DOHH2 (cell line): ENCODE measurements at regions not wholly inside any gene's neighbourhood (a gene's known extent, or its start where the extent isn't known, plus 50 kb on each side); places are given as distances from the start of the nearest gene placed in this dataset.

Experiments used
- H3F3A ChIP-seq: fragments of 200-600 bp; sonication (generic), shearing (Covaris generic); 2 replicates; pipeline ENCODE4 v1.6.0; 2016; ENCODE audit warnings: antibody characterized with exemption, mild to moderate bottlenecking; ENCODE audit not compliant: control insufficient read depth, insufficient read depth
- H3K27ac ChIP-seq: fragments of 200-600 bp; sonication (generic); 2 replicates; pipeline ENCODE4 v1.5.1; 2014; ENCODE audit warnings: low read depth, mild to moderate bottlenecking, low read length, moderate library complexity
- H3K27me3 ChIP-seq: fragments of 200-600 bp; sonication (generic); 2 replicates; pipeline ENCODE4 v1.6.1; 2014; ENCODE audit warnings: mild to moderate bottlenecking, low read length, mixed read lengths; ENCODE audit not compliant: control insufficient read depth
- H3K36me3 ChIP-seq: fragments of 200-600 bp; sonication (generic); 2 replicates; pipeline ENCODE4 v1.6.1; 2014; ENCODE audit warnings: mild to moderate bottlenecking, low read length, moderate library complexity, mixed read lengths; ENCODE audit not compliant: control insufficient read depth
- H3K4me1 ChIP-seq: fragments of 200-600 bp; sonication (generic); 2 replicates; pipeline ENCODE4 v1.6.1; 2014; ENCODE audit warnings: mild to moderate bottlenecking, low read length, mixed read lengths; ENCODE audit not compliant: control insufficient read depth
- H3K4me2 ChIP-seq: fragments of 200-600 bp; sonication (generic); 2 replicates; pipeline ENCODE4 v1.6.0; 2014; ENCODE audit warnings: mild to moderate bottlenecking, low read length, moderate library complexity
- H3K4me3 ChIP-seq: fragments of 200-600 bp; sonication (generic); 2 replicates; pipeline ENCODE4 v1.5.1; 2014; ENCODE audit warnings: mild to moderate bottlenecking, low read length, mixed read lengths
- H3K79me2 ChIP-seq: fragments of 200-600 bp; sonication (generic); 2 replicates; pipeline ENCODE4 v1.6.1; 2014; ENCODE audit warnings: mild to moderate bottlenecking, low read length, mixed read lengths; ENCODE audit not compliant: control insufficient read depth
- H3K9me2 ChIP-seq: fragments of 200-600 bp; sonication (generic); replicated peaks from 2 replicates; pipeline ENCODE4 v1.6.1; 2014; ENCODE audit warnings: mild to moderate bottlenecking, low read length, mixed read lengths; ENCODE audit not compliant: control insufficient read depth
- H3K9me3 ChIP-seq: fragments of 200-600 bp; sonication (generic); 2 replicates; pipeline ENCODE4 v1.6.1; 2014; ENCODE audit warnings: antibody characterized with exemption, low read length, mixed read lengths; ENCODE audit not compliant: control insufficient read depth, insufficient read depth
- H4K20me1 ChIP-seq: fragments of 200-600 bp; sonication (generic); 2 replicates; pipeline ENCODE4 v1.6.0; 2014; ENCODE audit warnings: low read depth, mild to moderate bottlenecking, antibody characterized with exemption, low read length, moderate library complexity; ENCODE audit not compliant: control insufficient read depth, insufficient read depth
- CTCF ChIP-seq: fragments of 200-600 bp; sonication (generic); IDR thresholded peaks from one replicate; pipeline ENCODE4 v1.5.1; 2014; ENCODE audit warnings: antibody characterized with exemption, mild to moderate bottlenecking, low read depth, low read length; ENCODE audit not compliant: poor library complexity, severe bottlenecking
- EZH2phosphoT487 ChIP-seq: fragments of 200-600 bp; sonication (generic); IDR thresholded peaks from 2 replicates; pipeline ENCODE4 v1.6.1; 2017; ENCODE audit warnings: borderline replicate concordance, mild to moderate bottlenecking, antibody characterized with exemption, low read length, moderate library complexity, mixed read lengths

DNA sequence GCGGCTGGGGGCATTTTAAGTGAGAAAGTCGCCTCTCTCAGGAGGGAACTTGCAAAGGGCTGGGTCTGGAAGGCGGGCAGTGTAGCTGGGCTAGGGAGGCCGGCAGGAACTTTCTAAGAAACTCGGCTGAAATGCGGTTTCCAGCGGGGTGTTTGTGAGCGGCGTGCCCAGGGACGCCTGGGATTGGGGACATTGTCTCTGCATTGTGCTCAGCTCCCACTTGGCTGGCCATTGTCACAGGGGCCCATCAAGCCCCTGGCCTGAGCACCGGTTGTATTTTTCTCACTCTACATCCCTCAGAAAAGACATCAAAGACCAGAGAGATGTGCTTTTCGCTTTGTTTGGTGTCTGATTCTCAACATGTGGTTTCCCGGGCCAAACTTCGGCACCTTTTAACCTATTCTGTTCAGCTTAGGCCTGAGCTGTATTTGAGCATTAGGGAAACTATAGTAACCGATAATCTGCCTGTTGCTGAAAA, 291.1 kb upstream of the IRX3 start:
- no peaks in the 10 kb centered on the region for H3K36me3 ChIP-seq
- H3F3A ChIP-seq, result no peaks in the 10 kb centered on the region
- H3K27ac ChIP-seq, result no peak overlapping the region
- TF ChIP-seq CTCF (no peak), EZH2phosphoT487 (no peak)
- no peaks in the 10 kb centered on the region for H3K9me3 ChIP-seq
- no peak overlapping the region for H3K4me2 ChIP-seq
- H3K27me3 ChIP-seq, result no peaks in the 10 kb centered on the region
- H3K4me3 ChIP-seq, result no peak overlapping the region
- H4K20me1 ChIP-seq, result no peaks in the 10 kb centered on the region
- H3K9me2 ChIP-seq, result no peaks in the 10 kb centered on the region
- no peaks in the 10 kb centered on the region for H3K79me2 ChIP-seq
- no peaks in the 10 kb centered on the region for H3K4me1 ChIP-seq

DNA sequence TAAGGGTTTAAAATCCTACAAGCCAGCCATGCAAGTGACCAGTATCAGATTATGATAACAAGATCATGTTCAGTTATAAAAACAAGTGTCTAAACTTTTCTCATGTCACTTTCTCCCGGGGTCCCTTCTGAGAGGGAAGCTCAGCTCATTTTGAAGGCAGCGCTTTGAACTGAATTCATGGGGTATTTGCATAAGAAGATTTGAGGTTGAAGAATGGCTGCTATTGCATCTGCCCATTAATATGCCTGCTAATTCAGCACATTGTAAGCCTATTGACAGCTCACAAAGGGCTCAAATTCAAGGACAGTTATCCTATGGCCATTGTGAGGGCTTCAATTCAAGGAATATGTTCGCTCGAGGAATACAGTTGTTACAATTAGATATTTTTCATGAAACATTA, 290.2 kb upstream of the IRX3 start:
- no peaks in the 10 kb centered on the region for H3K9me2 ChIP-seq
- H3K4me1 ChIP-seq, result no peaks in the 10 kb centered on the region
- no peaks in the 10 kb centered on the region for H3K79me2 ChIP-seq
- H3K9me3 ChIP-seq, result no peaks in the 10 kb centered on the region
- TF ChIP-seq EZH2phosphoT487 (no peak), CTCF (no peak)
- no peak overlapping the region for H3K4me2 ChIP-seq
- no peak overlapping the region for H3K27ac ChIP-seq
- H3K4me3 ChIP-seq, result no peak overlapping the region
- no peaks in the 10 kb centered on the region for H3K36me3 ChIP-seq
- H4K20me1 ChIP-seq, result no peaks in the 10 kb centered on the region
- H3K27me3 ChIP-seq, result no peaks in the 10 kb centered on the region
- H3F3A ChIP-seq, result no peaks in the 10 kb centered on the region

GRCh38 chr16:54568906-54569807, 282.6 kb upstream of the IRX3 start:
- Histone ChIP-seq H4K20me1 (no peaks in the 10 kb centered on the region), H3K4me2 (no peak overlapping the region), H3K36me3 (no peaks in the 10 kb centered on the region), H3K9me2 (no peaks in the 10 kb centered on the region), H3K79me2 (no peaks in the 10 kb centered on the region), H3K27ac (no peak overlapping the region), H3K4me3 (no peak overlapping the region), H3K27me3 (no peaks in the 10 kb centered on the region), H3K9me3 (no peaks in the 10 kb centered on the region), H3F3A (no peaks in the 10 kb centered on the region), H3K4me1 (no peaks in the 10 kb centered on the region)
- TF ChIP-seq CTCF (no peak), EZH2phosphoT487 (no peak)
